ENCODE measurements at regions not wholly inside any gene's neighbourhood (a gene's known extent, or its start where the extent isn't known, plus 50 kb on each side); places are given as distances from the start of the nearest gene placed in this dataset.

DNA sequence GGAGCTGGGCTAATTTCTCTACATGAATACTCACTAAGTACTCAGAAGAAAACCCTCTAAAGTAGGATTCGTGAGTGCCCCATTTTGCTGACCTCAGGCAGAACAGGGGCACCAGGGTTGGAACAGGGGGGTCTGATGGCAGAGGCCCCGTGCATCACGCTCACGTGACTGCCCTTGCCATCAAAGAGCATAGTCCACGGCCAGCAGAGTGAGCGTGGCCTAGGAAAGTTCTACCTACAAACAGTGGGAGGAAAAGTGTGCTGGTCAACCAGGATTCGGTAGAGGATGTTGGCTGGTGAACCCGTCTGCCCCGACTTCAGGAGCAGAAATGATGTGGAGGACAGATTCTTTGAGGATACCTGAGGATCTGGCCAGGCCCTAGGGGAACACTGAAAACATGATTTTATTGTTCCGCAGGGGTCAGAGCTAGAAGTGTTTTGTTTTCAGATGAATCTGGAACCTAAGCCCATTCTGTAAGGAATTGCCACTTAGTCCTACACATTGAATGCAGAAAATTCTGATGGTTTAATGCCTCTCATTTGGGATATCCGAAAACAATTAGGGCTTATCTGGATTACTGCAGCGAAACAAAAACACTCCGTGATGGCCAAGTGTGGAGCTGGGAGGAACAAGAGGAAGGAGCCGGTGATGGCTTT is 138.8 kb upstream of the SHH start:
- Histone ChIP-seq H4K20me1 (ENCODE audit: control insufficient read depth, insufficient read depth, low read depth, low read length) (no peaks in the 10 kb centered on the region), H3K79me2 (ENCODE audit: control insufficient read depth, low read length) (no peaks in the 10 kb centered on the region), H3K27me3 (ENCODE audit: control insufficient read depth, low read length) (no peaks in the 10 kb centered on the region), H3F3A (ENCODE audit: control insufficient read depth, insufficient read depth) (no peaks in the 10 kb centered on the region), H3K36me3 (ENCODE audit: control insufficient read depth, low read length) (no peaks in the 10 kb centered on the region), H3K4me3 (ENCODE audit: low read length) (no peak overlapping the region), H3K27ac (ENCODE audit: low read depth, low read length) (no peak overlapping the region), H3K4me2 (ENCODE audit: low read length) (no peak overlapping the region), H3K9me3 (ENCODE audit: control insufficient read depth, insufficient read depth, low read length) (no peaks in the 10 kb centered on the region), H3K9me2 (replicated peaks; ENCODE audit: control insufficient read depth, low read length) (no peaks in the 10 kb centered on the region), H3K4me1 (ENCODE audit: control insufficient read depth, low read length) (no peaks in the 10 kb centered on the region)
- TF ChIP-seq EZH2phosphoT487 (IDR thresholded peaks at IDR 0.05; ENCODE audit: borderline replicate concordance, low read length): no peak

DNA sequence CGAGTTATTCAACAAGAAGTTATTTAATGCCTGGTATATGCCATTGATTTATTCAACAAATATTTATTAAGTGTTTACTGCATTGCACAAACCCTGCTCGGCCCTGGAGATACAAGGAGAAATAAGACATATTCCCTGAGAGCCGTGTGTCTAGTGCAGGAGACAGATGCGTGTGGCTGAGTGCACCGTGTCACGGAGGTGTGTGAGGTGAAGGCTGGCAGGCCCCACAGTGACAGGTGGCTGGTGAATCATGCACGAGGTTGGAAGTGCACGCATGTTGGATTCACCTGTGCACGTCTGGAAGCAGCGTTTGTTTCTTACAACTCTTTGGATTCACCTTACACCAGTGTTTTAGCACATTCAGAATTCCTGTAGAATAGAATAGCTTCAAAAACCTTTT is 136.6 kb upstream of the SHH start:
- Histone ChIP-seq H3K27me3 (ENCODE audit: control insufficient read depth, low read length) (no peaks in the 10 kb centered on the region), H3F3A (ENCODE audit: control insufficient read depth, insufficient read depth) (no peaks in the 10 kb centered on the region), H3K9me3 (ENCODE audit: control insufficient read depth, insufficient read depth, low read length) (no peaks in the 10 kb centered on the region), H3K4me3 (ENCODE audit: low read length) (no peak overlapping the region), H3K4me1 (ENCODE audit: control insufficient read depth, low read length) (no peaks in the 10 kb centered on the region), H3K27ac (ENCODE audit: low read depth, low read length) (no peak overlapping the region), H3K9me2 (replicated peaks; ENCODE audit: control insufficient read depth, low read length) (no peaks in the 10 kb centered on the region), H3K79me2 (ENCODE audit: control insufficient read depth, low read length) (no peaks in the 10 kb centered on the region), H3K36me3 (ENCODE audit: control insufficient read depth, low read length) (no peaks in the 10 kb centered on the region), H4K20me1 (ENCODE audit: control insufficient read depth, insufficient read depth, low read depth, low read length) (no peaks in the 10 kb centered on the region), H3K4me2 (ENCODE audit: low read length) (no peak overlapping the region)
- TF ChIP-seq EZH2phosphoT487 (IDR thresholded peaks at IDR 0.05; ENCODE audit: borderline replicate concordance, low read length): no peak
- TF ChIP-seq, protein P1, sequence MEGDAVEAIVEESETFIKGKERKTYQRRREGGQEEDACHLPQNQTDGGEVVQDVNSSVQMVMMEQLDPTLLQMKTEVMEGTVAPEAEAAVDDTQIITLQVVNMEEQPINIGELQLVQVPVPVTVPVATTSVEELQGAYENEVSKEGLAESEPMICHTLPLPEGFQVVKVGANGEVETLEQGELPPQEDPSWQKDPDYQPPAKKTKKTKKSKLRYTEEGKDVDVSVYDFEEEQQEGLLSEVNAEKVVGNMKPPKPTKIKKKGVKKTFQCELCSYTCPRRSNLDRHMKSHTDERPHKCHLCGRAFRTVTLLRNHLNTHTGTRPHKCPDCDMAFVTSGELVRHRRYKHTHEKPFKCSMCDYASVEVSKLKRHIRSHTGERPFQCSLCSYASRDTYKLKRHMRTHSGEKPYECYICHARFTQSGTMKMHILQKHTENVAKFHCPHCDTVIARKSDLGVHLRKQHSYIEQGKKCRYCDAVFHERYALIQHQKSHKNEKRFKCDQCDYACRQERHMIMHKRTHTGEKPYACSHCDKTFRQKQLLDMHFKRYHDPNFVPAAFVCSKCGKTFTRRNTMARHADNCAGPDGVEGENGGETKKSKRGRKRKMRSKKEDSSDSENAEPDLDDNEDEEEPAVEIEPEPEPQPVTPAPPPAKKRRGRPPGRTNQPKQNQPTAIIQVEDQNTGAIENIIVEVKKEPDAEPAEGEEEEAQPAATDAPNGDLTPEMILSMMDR (IDR thresholded peaks at IDR 0.05; ENCODE audit: low read depth, low read length, poor library complexity, severe bottlenecking): no peak

DNA sequence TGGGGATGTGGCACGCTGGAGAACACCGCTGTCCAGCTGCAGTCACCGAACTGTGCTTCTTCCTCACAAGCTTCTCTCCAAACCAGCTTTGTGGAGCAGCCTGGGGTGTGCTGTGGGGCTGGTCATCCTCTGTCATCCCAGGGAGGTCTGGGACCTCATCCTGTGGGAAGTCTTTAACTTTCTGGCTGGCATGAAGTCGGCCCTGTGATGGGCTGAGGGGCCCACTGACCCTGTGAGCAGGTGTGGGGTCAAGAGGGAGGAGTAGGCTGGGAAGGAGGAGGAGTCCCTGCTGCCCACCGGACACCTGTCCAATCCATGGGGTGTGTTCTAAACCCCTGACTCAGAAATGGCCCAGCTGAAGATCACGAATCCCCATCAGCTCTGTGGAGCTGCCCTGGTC is 136.2 kb upstream of the SHH start:
- no peaks in the 10 kb centered on the region for H3F3A ChIP-seq (ENCODE audit: control insufficient read depth, insufficient read depth)
- H3K27me3 ChIP-seq (ENCODE audit: control insufficient read depth, low read length): no peaks in the 10 kb centered on the region
- no peak overlapping the region for H3K4me3 ChIP-seq (ENCODE audit: low read length)
- no peak overlapping the region for H3K4me2 ChIP-seq (ENCODE audit: low read length)
- TF ChIP-seq, protein P1 (IDR thresholded peaks at IDR 0.05; ENCODE audit: low read depth, low read length, poor library complexity, severe bottlenecking): no peak
- no peak for TF ChIP-seq EZH2phosphoT487 (IDR thresholded peaks at IDR 0.05; ENCODE audit: borderline replicate concordance, low read length)
- H3K36me3 ChIP-seq (ENCODE audit: control insufficient read depth, low read length): no peaks in the 10 kb centered on the region
- H3K27ac ChIP-seq (ENCODE audit: low read depth, low read length): no peak overlapping the region
- H4K20me1 ChIP-seq (ENCODE audit: control insufficient read depth, insufficient read depth, low read depth, low read length): no peaks in the 10 kb centered on the region
- no peaks in the 10 kb centered on the region for H3K4me1 ChIP-seq (ENCODE audit: control insufficient read depth, low read length)
- no peaks in the 10 kb centered on the region for H3K79me2 ChIP-seq (ENCODE audit: control insufficient read depth, low read length)
- no peaks in the 10 kb centered on the region for H3K9me3 ChIP-seq (ENCODE audit: control insufficient read depth, insufficient read depth, low read length)
- H3K9me2 ChIP-seq (replicated peaks; ENCODE audit: control insufficient read depth, low read length): no peaks in the 10 kb centered on the region

DNA sequence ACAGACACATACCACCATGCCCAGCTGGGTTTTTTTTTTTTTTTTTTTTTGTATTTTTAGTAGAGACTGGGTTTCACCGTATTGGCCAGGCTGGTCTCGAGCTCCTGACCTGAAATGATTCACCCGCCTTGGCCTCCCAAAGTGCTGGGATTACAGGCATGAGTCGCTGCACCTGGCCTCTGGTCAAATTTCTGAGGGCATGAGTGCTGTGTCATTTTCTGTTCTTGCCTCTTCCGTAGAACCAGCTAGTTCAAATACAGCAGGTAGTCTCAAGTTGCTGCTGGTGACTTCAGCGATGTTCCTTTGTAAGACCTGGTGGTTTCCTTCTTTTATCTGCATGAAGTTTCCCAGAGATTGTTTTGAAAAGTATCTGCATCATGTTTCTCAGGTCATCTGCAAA is 134.8 kb upstream of the SHH start:
- TF ChIP-seq EZH2phosphoT487 (IDR thresholded peaks at IDR 0.05; ENCODE audit: borderline replicate concordance, low read length): no peak
- TF ChIP-seq, protein P1 (IDR thresholded peaks at IDR 0.05; ENCODE audit: low read depth, low read length, poor library complexity, severe bottlenecking): no peak
- Histone ChIP-seq H3K79me2 (ENCODE audit: control insufficient read depth, low read length) (no peaks in the 10 kb centered on the region), H3K9me2 (replicated peaks; ENCODE audit: control insufficient read depth, low read length) (no peaks in the 10 kb centered on the region)

More for the DNA sequence above, 134.8 kb upstream of the SHH start:
- no peaks in the 10 kb centered on the region for H4K20me1 ChIP-seq (ENCODE audit: control insufficient read depth, insufficient read depth, low read depth, low read length)
- H3K4me1 ChIP-seq (ENCODE audit: control insufficient read depth, low read length): no peaks in the 10 kb centered on the region
- no peak overlapping the region for H3K27ac ChIP-seq (ENCODE audit: low read depth, low read length)
- H3K4me3 ChIP-seq (ENCODE audit: low read length): no peak overlapping the region
- no peak overlapping the region for H3K4me2 ChIP-seq (ENCODE audit: low read length)
- H3K9me3 ChIP-seq (ENCODE audit: control insufficient read depth, insufficient read depth, low read length): no peaks in the 10 kb centered on the region
- H3F3A ChIP-seq (ENCODE audit: control insufficient read depth, insufficient read depth): no peaks in the 10 kb centered on the region
- H3K27me3 ChIP-seq (ENCODE audit: control insufficient read depth, low read length): no peaks in the 10 kb centered on the region
- no peaks in the 10 kb centered on the region for H3K36me3 ChIP-seq (ENCODE audit: control insufficient read depth, low read length)

All from DOHH2 (cell line).